HG02870 (cell line): ENCODE measurements at regions not wholly inside any gene's neighbourhood (a gene's known extent, or its start where the extent isn't known, plus 50 kb on each side); places are given as distances from the start of the nearest gene placed in this dataset.

ENCODE experiments used
- ATAC-seq: cut with Tn5 transposase; IDR thresholded peaks from one replicate; pipeline ENCODE4 v1.9.1; 2021; ENCODE audit warnings: mild to moderate bottlenecking, moderate library complexity; ENCODE audit not compliant: unreplicated experiment

GRCh38 chr1:8093221-8093980 lies 67.3 kb upstream of the ERRFI1 start:
- ATAC-seq: no peak

GRCh38 chr1:8092657-8093056 lies 66.5 kb upstream of the ERRFI1 start:
- no peak for ATAC-seq

GRCh38 chr1:8091691-8092090 lies 65.6 kb upstream of the ERRFI1 start:
- ATAC-seq: no peak

- no peak for ATAC-seq
Measured at GRCh38 chr1:8090241-8090702, 64.2 kb upstream of the ERRFI1 start.

- no peak for ATAC-seq
Measured at GRCh38 chr1:8089535-8090228, 63.6 kb upstream of the ERRFI1 start.

GRCh38 chr1:8086055-8086454 lies 59.9 kb upstream of the ERRFI1 start:
- no peak for ATAC-seq

GRCh38 chr1:8084913-8085312 lies 58.8 kb upstream of the ERRFI1 start:
- no peak for ATAC-seq

- no peak for ATAC-seq
Measured at GRCh38 chr1:8083739-8084484, 57.8 kb upstream of the ERRFI1 start.

- ATAC-seq: no peak
Measured at GRCh38 chr1:8082945-8083344, 56.8 kb upstream of the ERRFI1 start.

- ATAC-seq: no peak
Measured at GRCh38 chr1:8078176-8078671, 52.1 kb upstream of the ERRFI1 start.

- no peak for ATAC-seq
Measured at GRCh38 chr1:8077602-8078001, 51.5 kb upstream of the ERRFI1 start.

GRCh38 chr1:8077120-8077573 lies 51.0 kb upstream of the ERRFI1 start:
- ATAC-seq: no peak

GRCh38 chr1:8076176-8076575 lies 50.1 kb upstream of the ERRFI1 start:
- ATAC-seq: no peak
